CD4-positive, alpha-beta T cell treated with Interleukin-12 subunit alpha and Interleukin-12 subunit beta, for 1 hour (primary cell): ENCODE measurements at regions not wholly inside any gene's neighbourhood (a gene's known extent, or its start where the extent isn't known, plus 50 kb on each side); places are given as distances from the start of the nearest gene placed in this dataset.
"Not testable (repeated sequence)": the region's sequence is repeated elsewhere in the genome, so short reads cannot be mapped to it uniquely, and the experiment has no call there.

Experiments
- DNase-seq: peaks from one replicate; pipeline ENCODE4 v3.0.0-alpha.2; 2020

- DNase-seq: not testable (repeated sequence)
Observed at GRCh38 chr17:64721556-64721955, 59.4 kb upstream of the SMURF2 start.

- not testable (repeated sequence) for DNase-seq
Observed at GRCh38 chr17:64720253-64720652, 58.1 kb upstream of the SMURF2 start.

DNA sequence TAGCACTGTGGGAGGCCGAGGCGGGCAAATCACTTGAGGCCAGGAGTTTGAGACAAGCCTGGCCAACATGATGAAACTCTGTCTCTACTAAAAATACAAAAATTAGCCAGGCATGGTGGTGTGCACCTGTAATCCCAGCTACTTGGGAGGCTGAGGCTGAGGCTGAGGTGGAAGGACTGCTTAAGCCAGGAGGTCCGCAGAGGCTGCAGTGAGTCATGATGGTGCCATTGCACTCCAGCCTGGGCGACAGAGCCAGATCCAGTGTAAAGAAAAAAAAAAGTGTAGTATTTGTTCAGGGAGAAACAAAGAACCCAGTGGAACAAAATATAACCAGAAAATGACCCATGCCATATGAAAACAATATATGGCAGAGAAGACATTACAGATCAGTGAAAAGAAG, 57.4 kb upstream of the SMURF2 start:
- DNase-seq: not testable (repeated sequence)

- not testable (repeated sequence) for DNase-seq
Observed at GRCh38 chr17:64718816-64719215, 56.7 kb upstream of the SMURF2 start.

- no peak for DNase-seq
Observed at GRCh38 chr17:64718058-64718457, 56.0 kb upstream of the SMURF2 start.

DNA sequence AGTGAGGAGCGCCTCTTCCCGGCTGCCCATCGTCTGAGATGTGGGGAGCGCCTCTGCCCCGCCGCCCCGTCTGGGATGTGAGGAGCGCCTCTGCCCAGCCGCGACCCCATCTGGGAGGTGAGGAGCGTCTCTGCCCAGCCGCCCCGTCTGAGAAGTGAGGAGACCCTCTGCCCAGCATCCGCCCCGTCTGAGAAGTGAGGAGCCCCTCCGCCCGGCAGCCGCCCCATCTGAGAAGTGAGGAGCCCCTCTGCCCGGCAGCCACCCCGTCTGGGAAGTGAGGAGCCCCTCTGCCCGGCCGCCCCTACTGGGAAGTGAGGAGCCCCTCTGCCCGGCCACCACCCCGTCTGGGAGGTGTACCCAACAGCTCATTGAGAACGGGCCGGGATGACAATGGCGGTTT, 54.4 kb upstream of the SMURF2 start:
- DNase-seq: not testable (repeated sequence)

DNA sequence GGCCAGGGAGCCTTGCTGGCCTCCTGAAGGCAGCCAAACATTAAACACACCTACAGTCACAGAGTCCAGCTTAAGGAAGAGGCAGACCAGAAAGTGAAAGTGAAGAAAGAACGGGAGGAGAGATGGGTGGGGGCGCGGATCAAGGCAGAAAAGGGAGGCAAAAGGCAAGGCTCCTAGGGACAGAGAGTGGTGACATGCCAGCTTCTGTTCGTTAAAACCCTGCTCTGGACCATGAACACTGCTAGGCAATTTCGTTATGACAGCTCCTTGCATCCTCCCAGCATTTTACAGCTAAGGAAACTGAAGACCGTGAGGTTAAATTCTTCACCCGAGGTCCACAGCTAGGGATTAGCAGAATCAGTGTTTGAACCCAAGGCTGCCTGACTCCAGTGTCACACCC, 51.7 kb upstream of the SMURF2 start:
- DNase-seq: peak; percentile 18

DNA sequence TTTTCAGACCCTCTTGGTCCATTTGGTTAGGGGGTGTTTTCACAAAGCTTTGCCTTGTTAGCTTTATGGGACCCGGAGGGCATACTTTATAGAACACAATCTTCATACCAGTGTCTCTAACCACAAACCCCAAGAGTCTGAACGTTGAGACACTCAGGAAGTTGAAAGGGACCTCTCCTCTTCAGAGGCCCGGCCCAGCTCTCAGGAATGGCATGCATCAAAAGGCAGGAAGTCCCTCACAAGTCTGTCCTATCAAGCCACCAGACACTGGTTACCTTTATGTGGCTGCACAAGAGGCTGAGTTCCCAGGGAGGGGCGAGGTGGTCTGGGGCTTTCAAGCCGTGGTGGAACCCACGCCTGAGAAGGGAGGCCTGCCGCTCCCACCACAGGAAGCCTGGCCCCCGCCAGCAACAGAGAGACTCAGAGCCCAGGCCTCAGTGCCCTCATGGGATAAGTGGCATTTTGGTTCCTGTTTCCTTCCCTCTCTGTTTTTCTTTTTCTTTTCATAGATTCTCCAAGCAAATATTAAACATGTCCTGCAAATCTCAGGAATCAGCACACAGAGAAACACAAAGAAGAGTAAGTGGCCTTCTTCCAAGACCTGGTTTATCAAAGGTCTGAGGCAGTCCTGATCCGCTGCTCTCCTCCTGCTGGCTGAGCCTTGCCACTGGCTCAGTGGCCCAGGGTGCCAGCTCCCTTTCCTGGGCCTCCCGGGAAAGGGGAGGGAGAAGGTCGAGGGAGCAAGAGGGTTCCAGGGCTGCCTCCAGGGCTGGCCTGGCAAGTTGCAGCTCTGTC, 50.6 kb upstream of the SMURF2 start:
- peak; percentile 49 for DNase-seq
